Effector memory CD4-positive, alpha-beta T cell (primary cell): ENCODE measurements at regions not wholly inside any gene's neighbourhood (a gene's known extent, or its start where the extent isn't known, plus 50 kb on each side); places are given as distances from the start of the nearest gene placed in this dataset.
"Not testable (repeated sequence)": the region's sequence is repeated elsewhere in the genome, so short reads cannot be mapped to it uniquely, and the experiment has no call there.

Experiments used
- DNase-seq, 3 donors: peaks; one replicate each; pipeline ENCODE4 v3.0.0-alpha.2; 2020
- H3K27ac ChIP-seq: 2 replicates; pipeline ENCODE4 v1.7.0; 2013; ENCODE audit warnings: mild to moderate bottlenecking, low read length, moderate library complexity; ENCODE audit not compliant: insufficient read depth, poor library complexity, severe bottlenecking
- H3K27me3 ChIP-seq: replicated peaks from 2 replicates; pipeline ENCODE4 v1.7.0; 2013; ENCODE audit warnings: mild to moderate bottlenecking, low read length; ENCODE audit not compliant: insufficient read depth, control insufficient read depth, poor library complexity, severe bottlenecking
- H3K36me3 ChIP-seq: 2 replicates; pipeline ENCODE4 v1.7.0; 2013; ENCODE audit warnings: mild to moderate bottlenecking, low read length, moderate library complexity; ENCODE audit not compliant: control insufficient read depth, insufficient read depth
- H3K4me1 ChIP-seq: 2 replicates; pipeline ENCODE4 v1.7.0; 2013; ENCODE audit warnings: low read length, mild to moderate bottlenecking; ENCODE audit not compliant: control insufficient read depth, insufficient read depth, poor library complexity, severe bottlenecking
- H3K4me3 ChIP-seq: 2 replicates; pipeline ENCODE4 v1.7.0; 2013; ENCODE audit warnings: low read length, low read depth, mild to moderate bottlenecking; ENCODE audit not compliant: insufficient read depth, poor library complexity, severe bottlenecking
- H3K9me3 ChIP-seq: 2 replicates; pipeline ENCODE4 v1.7.0; 2013; ENCODE audit warnings: mild to moderate bottlenecking, low read length, moderate library complexity; ENCODE audit not compliant: control insufficient read depth

DNA sequence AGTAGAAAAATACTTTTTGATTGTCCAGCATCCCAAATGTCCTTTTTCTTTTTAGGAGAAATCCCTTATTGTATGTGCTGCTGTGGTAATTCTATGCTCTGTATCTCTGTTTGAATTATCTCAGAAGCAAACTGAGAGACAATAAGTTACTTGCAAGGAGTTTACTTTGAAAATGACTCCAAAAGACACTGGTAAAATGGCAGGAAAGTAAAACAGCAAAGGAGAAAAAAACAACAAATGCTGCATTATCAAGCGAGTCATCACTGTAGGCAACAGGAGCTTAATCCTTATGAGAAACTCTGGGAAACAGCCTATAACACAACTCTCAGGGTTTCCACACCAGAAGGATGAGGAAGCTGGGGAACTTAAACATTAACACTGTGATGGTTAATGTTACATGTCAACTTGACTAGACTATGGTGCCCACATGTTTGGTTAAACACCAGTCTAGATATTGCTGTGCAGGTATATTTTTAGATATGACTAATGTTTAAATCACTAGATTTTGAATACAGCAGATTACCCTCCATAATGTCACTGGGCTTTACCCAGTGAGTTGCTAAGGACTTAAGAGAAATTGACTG, 92.6 kb upstream of the GAS1 start:
- Histone ChIP-seq H3K4me3 (no peak overlapping the region), H3K4me1 (no peaks in the 10 kb centered on the region), H3K36me3 (no peaks in the 10 kb centered on the region), H3K27me3 (no peaks in the 10 kb centered on the region), H3K9me3 (no peaks in the 10 kb centered on the region), H3K27ac (no peak overlapping the region)
- DNase-seq: no peak

- Histone ChIP-seq H3K27ac (no peak overlapping the region), H3K27me3 (no peaks in the 10 kb centered on the region), H3K4me1 (no peaks in the 10 kb centered on the region), H3K9me3 (no peaks in the 10 kb centered on the region), H3K36me3 (no peaks in the 10 kb centered on the region), H3K4me3 (no peak overlapping the region)
- no peak for DNase-seq
Observed at GRCh38 chr9:87040410-87041009, 93.2 kb upstream of the GAS1 start.

DNA sequence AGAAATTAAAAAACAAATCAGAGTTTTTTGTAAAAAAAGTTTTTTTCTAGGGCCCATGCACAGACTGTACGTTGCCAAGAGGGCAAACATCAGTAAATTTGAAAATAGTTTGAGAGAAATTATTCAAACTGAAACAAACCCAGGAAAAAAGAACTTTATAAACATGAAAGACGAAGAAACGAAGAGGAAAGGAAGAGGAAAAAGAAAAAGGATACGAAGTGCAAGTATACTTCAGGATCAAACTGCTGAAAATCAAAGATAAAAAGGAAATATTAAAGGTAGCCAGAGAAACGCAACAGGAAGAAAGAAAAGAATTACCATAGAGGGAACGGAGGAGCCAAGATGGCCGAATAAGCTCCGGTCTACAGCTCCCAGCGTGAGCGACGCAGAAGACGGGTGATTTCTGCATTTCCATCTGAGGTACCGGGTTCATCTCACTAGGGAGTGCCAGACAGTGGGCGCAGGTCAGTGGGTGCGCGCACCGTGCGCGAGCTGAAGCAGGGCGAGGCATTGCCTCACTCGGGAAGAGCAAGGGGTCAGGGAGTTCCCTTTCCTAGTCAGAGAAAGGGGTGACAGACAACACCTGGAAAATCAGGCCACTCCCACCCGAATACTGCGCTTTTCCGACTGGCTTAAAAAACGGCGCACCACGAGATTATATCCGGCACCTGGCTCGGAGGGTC, 94.4 kb upstream of the GAS1 start:
- not testable (repeated sequence) for H3K4me1 ChIP-seq, H3K4me3 ChIP-seq, H3K9me3 ChIP-seq, H3K36me3 ChIP-seq, H3K27ac ChIP-seq, DNase-seq, H3K27me3 ChIP-seq

- not testable (repeated sequence) for H3K36me3 ChIP-seq, H3K27ac ChIP-seq, DNase-seq
Observed at GRCh38 chr9:87049929-87050608, 102.8 kb upstream of the GAS1 start.

DNA sequence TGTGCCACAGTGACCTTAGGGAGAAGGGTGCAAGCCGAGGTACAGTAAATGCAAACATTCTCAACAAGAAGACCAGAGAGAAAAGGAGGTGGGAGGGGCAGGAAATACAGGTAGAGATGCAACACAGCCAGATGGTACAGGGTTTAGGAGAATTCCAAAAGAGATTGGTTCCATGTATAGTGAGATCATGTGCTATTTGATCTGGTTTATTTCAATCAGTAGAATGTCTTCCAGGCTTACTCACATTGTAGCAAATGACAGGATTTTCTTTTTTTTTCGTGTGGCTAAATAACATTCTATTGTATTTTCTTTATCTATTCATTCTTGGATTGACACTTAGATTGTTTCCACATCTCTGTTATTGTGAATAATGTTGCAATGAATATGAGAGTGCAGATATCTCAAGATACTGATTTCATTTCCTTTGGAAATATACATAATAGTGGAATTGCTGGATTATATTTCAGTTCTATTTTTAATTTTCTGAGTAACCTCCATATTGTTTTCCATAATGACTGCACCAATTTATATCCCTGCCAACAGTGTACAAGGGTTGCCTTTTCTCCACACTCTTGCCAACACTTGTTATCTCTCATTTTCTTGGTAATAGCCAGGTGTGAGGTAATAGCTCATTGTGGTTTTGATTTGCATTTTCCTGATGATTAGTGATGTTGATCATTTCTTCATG, 107.8 kb upstream of the GAS1 start:
- Histone ChIP-seq H3K9me3 (no peaks in the 10 kb centered on the region), H3K36me3 (no peaks in the 10 kb centered on the region), H3K27me3 (no peaks in the 10 kb centered on the region), H3K27ac (no peak overlapping the region), H3K4me1 (no peaks in the 10 kb centered on the region), H3K4me3 (no peak overlapping the region)
- DNase-seq: no peak

More at GRCh38 chr9:87049929-87050608, 102.8 kb upstream of the GAS1 start:
- not testable (repeated sequence) for H3K4me1 ChIP-seq, H3K27me3 ChIP-seq, H3K9me3 ChIP-seq, H3K4me3 ChIP-seq

- no peaks in the 10 kb centered on the region for H3K4me1 ChIP-seq
- H3K27ac ChIP-seq: no peak overlapping the region
- H3K9me3 ChIP-seq: no peaks in the 10 kb centered on the region
- no peak overlapping the region for H3K4me3 ChIP-seq
- DNase-seq: no peak
- H3K27me3 ChIP-seq: no peaks in the 10 kb centered on the region
- no peaks in the 10 kb centered on the region for H3K36me3 ChIP-seq
Observed at GRCh38 chr9:87059772-87060171, 112.5 kb upstream of the GAS1 start.

DNA sequence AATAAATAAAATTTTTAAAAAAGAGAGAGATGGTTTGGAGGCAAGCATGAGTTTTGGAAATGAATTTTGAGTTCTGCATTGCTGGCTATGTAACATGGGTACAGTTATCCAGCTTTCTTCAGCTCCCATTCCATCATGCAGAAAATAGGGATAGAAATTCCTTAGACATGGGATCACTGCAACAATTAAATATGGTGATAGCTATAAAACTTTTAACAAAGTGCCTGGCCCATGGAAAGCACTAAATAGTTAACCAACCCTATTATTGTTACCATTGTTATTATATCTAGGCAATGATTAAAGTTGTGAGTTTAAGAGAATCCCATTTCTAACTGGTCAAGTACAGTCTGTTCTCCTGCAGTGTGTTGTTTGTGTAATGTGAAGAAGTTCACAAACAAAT, 115.4 kb upstream of the GAS1 start:
- Histone ChIP-seq H3K4me1 (no peaks in the 10 kb centered on the region), H3K36me3 (no peaks in the 10 kb centered on the region), H3K27ac (no peak overlapping the region), H3K4me3 (no peak overlapping the region), H3K9me3 (no peaks in the 10 kb centered on the region), H3K27me3 (no peaks in the 10 kb centered on the region)
- no peak for DNase-seq

DNA sequence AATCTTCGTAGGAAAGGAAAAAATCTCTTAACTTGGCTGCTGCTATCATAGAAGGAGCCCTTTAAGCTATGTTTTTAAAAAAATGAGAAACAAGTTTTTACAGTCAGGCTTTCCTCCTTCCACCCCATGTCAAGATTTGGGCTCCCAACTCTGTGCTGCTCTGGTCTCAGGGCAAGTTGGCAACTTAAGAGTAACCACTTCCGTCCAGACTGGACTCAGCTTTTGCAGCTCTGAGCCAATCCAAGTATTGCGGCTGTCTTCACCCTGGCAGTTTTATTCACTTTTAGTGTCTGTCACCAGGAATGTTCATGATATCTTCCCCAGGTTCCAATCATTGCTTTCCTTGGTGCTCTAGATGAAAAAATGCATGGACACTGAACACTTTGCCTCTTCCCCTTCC, 115.9 kb upstream of the GAS1 start:
- H3K27me3 ChIP-seq: no peaks in the 10 kb centered on the region
- no peak overlapping the region for H3K4me3 ChIP-seq
- H3K36me3 ChIP-seq: no peaks in the 10 kb centered on the region
- no peaks in the 10 kb centered on the region for H3K4me1 ChIP-seq
- no peak for DNase-seq
- no peak overlapping the region for H3K27ac ChIP-seq
- H3K9me3 ChIP-seq: no peaks in the 10 kb centered on the region

DNA sequence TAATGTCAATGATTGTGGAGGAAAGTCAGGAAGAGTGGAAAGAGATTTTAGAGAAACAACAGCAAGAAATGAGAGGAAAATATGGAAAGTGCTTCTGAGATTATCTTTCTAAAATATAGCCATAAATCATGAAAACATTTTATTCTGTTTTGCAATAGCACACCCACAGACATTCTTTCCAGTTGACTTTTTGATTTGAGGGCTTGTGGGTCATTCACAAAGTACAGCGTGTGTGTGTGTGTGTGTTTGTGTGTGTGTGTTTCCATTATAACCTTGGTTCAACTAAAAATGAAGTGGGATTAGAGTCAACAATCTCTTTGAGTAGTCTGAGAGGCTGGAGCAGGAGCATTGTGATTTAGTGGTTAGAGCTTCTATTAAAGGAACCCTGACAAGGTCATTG, 116.6 kb upstream of the GAS1 start:
- Histone ChIP-seq H3K4me1 (no peaks in the 10 kb centered on the region), H3K4me3 (no peak overlapping the region), H3K27me3 (no peaks in the 10 kb centered on the region), H3K27ac (no peak overlapping the region), H3K36me3 (no peaks in the 10 kb centered on the region), H3K9me3 (no peaks in the 10 kb centered on the region)
- DNase-seq: no peak
